HepG2 (cell line): ENCODE measurements at regions not wholly inside any gene's neighbourhood (a gene's known extent, or its start where the extent isn't known, plus 50 kb on each side); places are given as distances from the start of the nearest gene placed in this dataset.
A peak's percentile ranks its signal among the peaks of the same experiment; 100 is the strongest.

Experiments used
- ATAC-seq: fragments of 200-7000 bp; cut with Tn5 transposase; 3 replicates; pipeline ENCODE4 v1.9.1; 2020; ENCODE audit warnings: mild to moderate bottlenecking, moderate library complexity
- BruUV-seq: library from RNA; stranded (reverse); fragments of 400-500 nt; replicated peaks from 2 replicates; lab custom pipeline; 2021; lab: Mats Ljungman, UMichigan
- CTCF ChIA-PET: fragments of 300-600 bp; formaldehyde crosslinking; extraction: SDS; loops from one replicate; lab custom pipeline; 2021; ENCODE audit warnings: low total read pairs, inconsistent platforms, low intra/inter-chr PET ratio; lab: Yijun Ruan, JAX
- POLR2A ChIA-PET: fragments of 350-600 bp; sonication (Branson Sonifier 250); formaldehyde crosslinking; loops from one replicate; lab custom pipeline; 2020; ENCODE audit warnings: antibody characterized with exemption, inconsistent platforms; lab: Yijun Ruan, JAX
- DNase-seq: peaks from one replicate; pipeline ENCODE4 v3.0.0-alpha.2; 2015; ENCODE audit warnings: low spot score
- FAIRE-seq: peaks from 3 replicates; lab custom pipeline; 2011; peaks lifted over from hg19 to GRCh38; lab: Jason Lieb, UNC
- H2AFZ ChIP-seq: one replicate; pipeline ENCODE4 v1.6.1; 2011; ENCODE audit warnings: low read length, inconsistent platforms
- H3K27ac ChIP-seq: fragments of 300-600 bp; 3 replicates; pipeline ENCODE4 v1.8.0; 2011; ENCODE audit warnings: mixed run types, mild to moderate bottlenecking, mixed read lengths, low read length, inconsistent platforms; ENCODE audit not compliant: insufficient read depth; ENCODE audit errors: extremely low read length
- H3K27me3 ChIP-seq, 2 experiments: fragments of 200-600 bp in 1 of 2; 2 replicates in 1 of 2; 3 replicates in 1 of 2; pipeline versions ENCODE4 v1.6.0 to v1.8.0; 2011; ENCODE audit warnings: low read length in 2 of 2, mild to moderate bottlenecking in 2 of 2, moderate library complexity in 2 of 2, inconsistent platforms in 1 of 2; ENCODE audit not compliant: insufficient read depth in 2 of 2, control insufficient read depth in 1 of 2
- H3K36me3 ChIP-seq, 2 experiments: fragments of 200-600 bp in 1 of 2; replicated peaks in 1 of 2; 2 replicates in 1 of 2; 3 replicates in 1 of 2; pipeline versions ENCODE4 v1.5.1 to v1.8.0; 2011; ENCODE audit warnings: low read length in 2 of 2, inconsistent platforms in 1 of 2; ENCODE audit not compliant: insufficient read depth in 2 of 2, control insufficient read depth in 1 of 2
- H3K4me1 ChIP-seq: 2 replicates; pipeline ENCODE4 v1.5.1; 2012; ENCODE audit warnings: low read length, inconsistent platforms; ENCODE audit not compliant: insufficient read depth
- H3K4me2 ChIP-seq: 2 replicates; pipeline ENCODE4 v1.6.0; 2011; ENCODE audit warnings: low read depth, low read length, inconsistent platforms
- H3K4me3 ChIP-seq, 3 experiments: fragments of 200-600 bp in 1 of 3; sonication (generic), shearing (Covaris generic) in 1 of 3; replicated peaks in 1 of 3; 2 replicates each; pipeline ENCODE4 v1.5.1; 2011 to 2016; ENCODE audit warnings: low read length in 3 of 3, inconsistent platforms in 2 of 3, low read depth in 2 of 3, mild to moderate bottlenecking in 2 of 3, control low read depth in 1 of 3, mixed read lengths in 1 of 3; ENCODE audit not compliant: insufficient read depth in 1 of 3
- H3K79me2 ChIP-seq: one replicate; pipeline ENCODE4 v1.6.1; 2011; ENCODE audit warnings: low read length, inconsistent platforms; ENCODE audit not compliant: insufficient read depth
- H3K9ac ChIP-seq: 2 replicates; pipeline ENCODE4 v1.6.0; 2011; ENCODE audit warnings: mild to moderate bottlenecking, low read depth, low read length, inconsistent platforms; ENCODE audit not compliant: insufficient read depth
- H3K9me3 ChIP-seq: 2 replicates; pipeline ENCODE4 v1.5.1; 2012; ENCODE audit warnings: mild to moderate bottlenecking, low read length
- H4K20me1 ChIP-seq: 2 replicates; pipeline ENCODE4 v1.6.0; 2011; ENCODE audit warnings: inconsistent platforms, mild to moderate bottlenecking, low read length, moderate library complexity; ENCODE audit not compliant: insufficient read depth
- CHCHD3 ChIP-seq: sonication (generic); formaldehyde crosslinking; IDR thresholded peaks from 2 replicates; pipeline ENCODE4 v1.8.0; 2022; ENCODE audit warnings: mild to moderate bottlenecking, missing genetic modification reagents, moderate library complexity
- ETV5 ChIP-seq: IDR thresholded peaks from 2 replicates; pipeline ENCODE4 v1.6.1; 2018; ENCODE audit warnings: missing biosample characterization, missing genetic modification reagents, inconsistent platforms, borderline replicate concordance
- FOXJ3 ChIP-seq: sonication (generic); formaldehyde crosslinking; IDR thresholded peaks from 2 replicates; pipeline ENCODE4 v1.4.0; 2020; ENCODE audit warnings: missing genetic modification reagents, mild to moderate bottlenecking, borderline replicate concordance
- ISL2 ChIP-seq: sonication (generic); formaldehyde crosslinking; IDR thresholded peaks from 2 replicates; pipeline ENCODE4 v1.5.0; 2020; ENCODE audit warnings: missing genetic modification reagents
- KDM2A ChIP-seq: sonication (generic); formaldehyde crosslinking; IDR thresholded peaks from 2 replicates; pipeline ENCODE4 v1.4.0; 2020; ENCODE audit warnings: low read depth, missing genetic modification reagents, borderline replicate concordance
- MYNN ChIP-seq: sonication (generic); formaldehyde crosslinking; IDR thresholded peaks from 2 replicates; pipeline ENCODE4 v1.4.0; 2020; ENCODE audit warnings: mild to moderate bottlenecking, low read depth, missing genetic modification reagents
- RBFOX2 ChIP-seq: fragments of 200-400 bp; formaldehyde crosslinking; IDR thresholded peaks from 2 replicates; pipeline ENCODE4 v1.6.1; 2017; ENCODE audit warnings: low read depth, mild to moderate bottlenecking, low read length
- SMAD1 ChIP-seq: sonication (generic); formaldehyde crosslinking; IDR thresholded peaks from 2 replicates; pipeline ENCODE4 v1.4.0; 2020; ENCODE audit warnings: missing genetic modification reagents, low read depth, mild to moderate bottlenecking, borderline replicate concordance
- SMC3 ChIP-seq: IDR thresholded peaks from 2 replicates; pipeline ENCODE4 v1.6.1; 2011; ENCODE audit warnings: low read length, improper control_type of control experiment
- ZNF263 ChIP-seq: sonication (generic); formaldehyde crosslinking; IDR thresholded peaks from 2 replicates; pipeline ENCODE4 v1.4.0; 2020; ENCODE audit warnings: missing genetic modification reagents
- ZNF296 ChIP-seq: sonication (generic); formaldehyde crosslinking; conservative IDR thresholded peaks from 2 replicates; pipeline ENCODE4 v1.5.0; 2020; ENCODE audit warnings: mild to moderate bottlenecking, missing genetic modification reagents
- ZNF761 ChIP-seq: sonication (generic); formaldehyde crosslinking; conservative IDR thresholded peaks from 2 replicates; pipeline ENCODE4 v1.4.0; 2020; ENCODE audit warnings: mild to moderate bottlenecking, missing genetic modification reagents
- WGBS: methylation state at CpG from one replicate; pipeline ENCODE4 v1.1.6; 2017; ENCODE audit warnings: low lambda C conversion rate; 5-methylcytosine and 5-hydroxymethylcytosine counted together
- in situ Hi-C: cut with HindIII; loops from 2 replicates; pipeline ENCODE4 v1.10.0; 2017; ENCODE audit warnings: low pct_unique_long_range_greater_than_20kb; ENCODE audit not compliant: extremely low pct_ligation_motif_present
- intact Hi-C: fragments of 100-400 bp; cut with micrococcal nuclease; formaldehyde crosslinking; loops from one replicate; pipeline ENCODE4 v1.10.0; 2022; ENCODE audit not compliant: unreplicated experiment
- TF ChIP-seq, protein P1 (sequence below), 2 experiments: IDR thresholded peaks; 2 replicates each; pipeline ENCODE4 v1.6.1; 2011 to 2012; ENCODE audit warnings: low read length in 2 of 2, borderline replicate concordance in 1 of 2, low read depth in 1 of 2, mild to moderate bottlenecking in 1 of 2, moderate library complexity in 1 of 2
- TF ChIP-seq, protein P2 (sequence below): sonication (generic); formaldehyde crosslinking; IDR thresholded peaks from 2 replicates; pipeline ENCODE4 v1.4.0; 2020; ENCODE audit warnings: low read depth, mild to moderate bottlenecking, missing genetic modification reagents
- TF ChIP-seq, protein P3 (sequence below): sonication (generic); formaldehyde crosslinking; IDR thresholded peaks from 2 replicates; pipeline ENCODE4 v1.4.0; 2020; ENCODE audit warnings: missing genetic modification reagents

DNA sequence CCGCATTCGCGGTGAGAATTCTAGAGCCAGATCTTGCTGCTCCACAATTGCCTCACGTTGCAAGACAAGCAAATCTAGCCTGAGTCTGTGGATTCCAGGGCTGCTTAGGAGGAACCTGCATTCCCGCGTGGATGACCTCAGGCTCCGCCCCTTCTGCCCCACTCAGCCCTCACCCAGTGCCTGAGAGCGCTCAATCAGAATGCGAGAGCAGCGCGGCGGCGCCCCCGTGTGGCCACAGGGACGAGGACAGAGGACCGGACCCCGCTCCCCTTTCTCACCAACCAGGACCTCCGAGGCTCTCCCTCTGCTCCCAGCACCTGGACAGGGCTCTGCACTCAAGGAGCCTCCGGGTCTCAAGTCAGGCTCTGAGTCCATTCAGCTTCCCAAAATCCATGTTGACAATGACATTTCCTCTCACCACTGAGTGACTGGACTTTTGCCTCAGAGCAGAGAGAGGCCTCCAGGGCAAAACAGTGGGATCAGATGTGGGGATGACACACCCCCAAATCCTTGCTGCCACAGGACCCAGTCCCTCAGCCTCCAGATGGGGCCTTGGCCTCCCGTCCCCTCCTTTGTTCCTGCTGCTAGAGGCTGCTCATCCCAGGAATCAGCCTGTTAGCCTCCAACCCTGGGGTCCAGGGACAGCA is 52.0 kb downstream of the RPP21 start:
- no peak overlapping the region for H3K4me2 ChIP-seq
- ATAC-seq: peak; percentile 99
- H2AFZ ChIP-seq: no peak overlapping the region
- peak; percentile 63 for FAIRE-seq
- in situ Hi-C loops: loop anchor here (5.0 kb wide), 2 partner anchors 35 to 160 kb away; no protein-coding TSS in a partner anchor
- H3K4me1 ChIP-seq: no peaks in the 10 kb centered on the region
- no peak overlapping the region for H3K4me3 ChIP-seq
- ChIA-PET POLR2A (interaction anchor here (0.9 kb wide), 1 partner anchor 159 kb away, joined by 3 read pairs; no protein-coding TSS in a partner anchor), CTCF (interaction anchor here (0.9 to 3.6 kb wide), 4 partner anchors 39 to 178 kb away, joined by 3 to 29 read pairs (median 16); no protein-coding TSS in a partner anchor)
- no peaks in the 10 kb centered on the region for H3K9me3 ChIP-seq
- no peaks in the 10 kb centered on the region for H3K36me3 ChIP-seq
- peak; percentile 58 for DNase-seq
- no peak overlapping the region for H3K9ac ChIP-seq
- peaks cover 5 to 44% of the 10 kb centered on the region in 2 experiments for H3K27me3 ChIP-seq
- H4K20me1 ChIP-seq: no peaks in the 10 kb centered on the region
- intact Hi-C loops: loop anchor here (1.0 kb wide), 3 partner anchors 40 to 178 kb away; no protein-coding TSS in a partner anchor
- no peaks in the 10 kb centered on the region for H3K79me2 ChIP-seq
- H3K27ac ChIP-seq: no peak overlapping the region
- BruUV-seq: no TSS peak
- 5% methylated on average over 15 of the region's 20 CpGs for WGBS
- TF ChIP-seq, protein P1, sequence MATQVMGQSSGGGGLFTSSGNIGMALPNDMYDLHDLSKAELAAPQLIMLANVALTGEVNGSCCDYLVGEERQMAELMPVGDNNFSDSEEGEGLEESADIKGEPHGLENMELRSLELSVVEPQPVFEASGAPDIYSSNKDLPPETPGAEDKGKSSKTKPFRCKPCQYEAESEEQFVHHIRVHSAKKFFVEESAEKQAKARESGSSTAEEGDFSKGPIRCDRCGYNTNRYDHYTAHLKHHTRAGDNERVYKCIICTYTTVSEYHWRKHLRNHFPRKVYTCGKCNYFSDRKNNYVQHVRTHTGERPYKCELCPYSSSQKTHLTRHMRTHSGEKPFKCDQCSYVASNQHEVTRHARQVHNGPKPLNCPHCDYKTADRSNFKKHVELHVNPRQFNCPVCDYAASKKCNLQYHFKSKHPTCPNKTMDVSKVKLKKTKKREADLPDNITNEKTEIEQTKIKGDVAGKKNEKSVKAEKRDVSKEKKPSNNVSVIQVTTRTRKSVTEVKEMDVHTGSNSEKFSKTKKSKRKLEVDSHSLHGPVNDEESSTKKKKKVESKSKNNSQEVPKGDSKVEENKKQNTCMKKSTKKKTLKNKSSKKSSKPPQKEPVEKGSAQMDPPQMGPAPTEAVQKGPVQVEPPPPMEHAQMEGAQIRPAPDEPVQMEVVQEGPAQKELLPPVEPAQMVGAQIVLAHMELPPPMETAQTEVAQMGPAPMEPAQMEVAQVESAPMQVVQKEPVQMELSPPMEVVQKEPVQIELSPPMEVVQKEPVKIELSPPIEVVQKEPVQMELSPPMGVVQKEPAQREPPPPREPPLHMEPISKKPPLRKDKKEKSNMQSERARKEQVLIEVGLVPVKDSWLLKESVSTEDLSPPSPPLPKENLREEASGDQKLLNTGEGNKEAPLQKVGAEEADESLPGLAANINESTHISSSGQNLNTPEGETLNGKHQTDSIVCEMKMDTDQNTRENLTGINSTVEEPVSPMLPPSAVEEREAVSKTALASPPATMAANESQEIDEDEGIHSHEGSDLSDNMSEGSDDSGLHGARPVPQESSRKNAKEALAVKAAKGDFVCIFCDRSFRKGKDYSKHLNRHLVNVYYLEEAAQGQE (IDR thresholded peaks at IDR 0.05; ENCODE audit: borderline replicate concordance in 1 of 2, low read depth in 1 of 2, low read length in 2 of 2): 0 out of 4 replicates have a peak, but pooled peaks of 1 of the 2 experiments have one; percentile 53
- TF ChIP-seq RBFOX2: no peak
- TF ChIP-seq ISL2 (CRISPR knock-in tag): 0 out of 2 replicates have a peak, but pooled peaks have one; percentile 33
- TF ChIP-seq ZNF263: peak; percentile 42; the same call in 1 of the 2 replicates
- TF ChIP-seq, protein P2, sequence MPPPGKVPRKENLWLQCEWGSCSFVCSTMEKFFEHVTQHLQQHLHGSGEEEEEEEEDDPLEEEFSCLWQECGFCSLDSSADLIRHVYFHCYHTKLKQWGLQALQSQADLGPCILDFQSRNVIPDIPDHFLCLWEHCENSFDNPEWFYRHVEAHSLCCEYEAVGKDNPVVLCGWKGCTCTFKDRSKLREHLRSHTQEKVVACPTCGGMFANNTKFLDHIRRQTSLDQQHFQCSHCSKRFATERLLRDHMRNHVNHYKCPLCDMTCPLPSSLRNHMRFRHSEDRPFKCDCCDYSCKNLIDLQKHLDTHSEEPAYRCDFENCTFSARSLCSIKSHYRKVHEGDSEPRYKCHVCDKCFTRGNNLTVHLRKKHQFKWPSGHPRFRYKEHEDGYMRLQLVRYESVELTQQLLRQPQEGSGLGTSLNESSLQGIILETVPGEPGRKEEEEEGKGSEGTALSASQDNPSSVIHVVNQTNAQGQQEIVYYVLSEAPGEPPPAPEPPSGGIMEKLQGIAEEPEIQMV: peak; percentile 68; the same call in 1 of the 2 replicates
- 0 out of 2 replicates have a peak, but pooled peaks have one; percentile 23 for TF ChIP-seq ETV5 (CRISPR knock-in tag)
- no peak for TF ChIP-seq MYNN
- TF ChIP-seq CHCHD3: no peak
- peak; percentile 78; the same call in 1 of the 2 replicates for TF ChIP-seq KDM2A
- TF ChIP-seq ZNF296 (CRISPR knock-in tag): no peak
- TF ChIP-seq, protein P3, sequence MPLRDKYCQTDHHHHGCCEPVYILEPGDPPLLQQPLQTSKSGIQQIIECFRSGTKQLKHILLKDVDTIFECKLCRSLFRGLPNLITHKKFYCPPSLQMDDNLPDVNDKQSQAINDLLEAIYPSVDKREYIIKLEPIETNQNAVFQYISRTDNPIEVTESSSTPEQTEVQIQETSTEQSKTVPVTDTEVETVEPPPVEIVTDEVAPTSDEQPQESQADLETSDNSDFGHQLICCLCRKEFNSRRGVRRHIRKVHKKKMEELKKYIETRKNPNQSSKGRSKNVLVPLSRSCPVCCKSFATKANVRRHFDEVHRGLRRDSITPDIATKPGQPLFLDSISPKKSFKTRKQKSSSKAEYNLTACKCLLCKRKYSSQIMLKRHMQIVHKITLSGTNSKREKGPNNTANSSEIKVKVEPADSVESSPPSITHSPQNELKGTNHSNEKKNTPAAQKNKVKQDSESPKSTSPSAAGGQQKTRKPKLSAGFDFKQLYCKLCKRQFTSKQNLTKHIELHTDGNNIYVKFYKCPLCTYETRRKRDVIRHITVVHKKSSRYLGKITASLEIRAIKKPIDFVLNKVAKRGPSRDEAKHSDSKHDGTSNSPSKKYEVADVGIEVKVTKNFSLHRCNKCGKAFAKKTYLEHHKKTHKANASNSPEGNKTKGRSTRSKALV (CRISPR knock-in tag): no peak
- peak; percentile 15; the same call in 1 of the 2 replicates for TF ChIP-seq SMC3
- no peak for TF ChIP-seq FOXJ3 (CRISPR knock-in tag)
- no peak for TF ChIP-seq ZNF761
- peak; percentile 77; the same call in 1 of the 2 replicates for TF ChIP-seq SMAD1 (CRISPR knock-in tag)
